ENCODE measurements at regions not wholly inside any gene's neighbourhood (a gene's known extent, or its start where the extent isn't known, plus 50 kb on each side); places are given as distances from the start of the nearest gene placed in this dataset.

DNA sequence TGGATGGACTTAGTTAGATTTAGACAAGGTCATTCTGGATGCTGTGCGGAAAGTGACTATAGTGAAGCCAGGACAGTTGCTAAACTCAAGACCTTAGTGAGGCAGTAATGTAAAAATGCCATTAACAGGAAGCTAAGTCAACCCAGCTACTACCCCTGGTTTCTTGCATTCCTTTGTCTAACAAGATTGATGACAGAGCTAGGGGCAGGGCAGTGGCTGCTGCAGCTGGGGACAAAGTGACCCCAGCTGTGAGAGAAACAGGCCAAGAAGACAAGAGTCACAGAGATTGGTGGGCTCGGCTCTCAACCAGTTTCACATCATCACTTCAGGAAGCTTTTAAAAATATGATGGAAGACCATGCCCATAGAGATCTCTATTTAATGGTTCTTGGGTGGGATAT lies 110.4 kb upstream of the POU2AF2 start:
- no peak for TF ChIP-seq CTCF (IDR thresholded peaks at IDR 0.05)
- TF ChIP-seq POLR2A (IDR thresholded peaks at IDR 0.05): no peak
